ENCODE measurements at regions not wholly inside any gene's neighbourhood (a gene's known extent, or its start where the extent isn't known, plus 50 kb on each side); places are given as distances from the start of the nearest gene placed in this dataset.

DNA sequence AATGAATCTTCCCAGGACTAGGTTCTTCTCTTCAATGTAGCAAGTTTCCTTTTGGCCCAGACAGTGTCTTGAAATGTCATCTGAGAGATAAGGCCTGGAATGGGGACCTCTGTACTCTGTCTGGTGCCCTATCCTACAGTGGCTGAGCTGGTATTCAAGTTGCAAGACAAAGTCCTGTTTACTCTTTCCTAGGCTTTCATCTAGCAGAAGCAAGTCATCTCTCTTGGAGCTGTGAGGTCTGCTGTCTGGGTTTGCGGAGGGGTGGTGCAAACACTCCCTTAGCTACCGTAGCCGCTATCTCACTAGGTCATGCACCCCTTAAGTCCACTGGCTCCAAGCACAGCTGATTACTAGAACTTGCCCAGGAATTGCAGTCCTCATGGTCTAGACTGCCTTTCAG is 149.7 kb upstream of the SLC16A7 start:
- no peak for TF ChIP-seq SUZ12 (IDR thresholded peaks at IDR 0.05; ENCODE audit: extremely low read depth, insufficient read depth, insufficient read length)
- no peak for TF ChIP-seq YY1 (IDR thresholded peaks at IDR 0.05; ENCODE audit: insufficient read depth, insufficient read length)
- no peak for TF ChIP-seq ZNF274 (IDR thresholded peaks at IDR 0.05; ENCODE audit: low read depth, low read length)

Measured in NT2/D1 (cell line).